Sigmoid colon (tissue), 6 donors: ENCODE measurements at regions not wholly inside any gene's neighbourhood (a gene's known extent, or its start where the extent isn't known, plus 50 kb on each side); places are given as distances from the start of the nearest gene placed in this dataset.

ENCODE experiments used
- DNase-seq: peaks from one replicate; pipeline ENCODE4 v3.0.0-alpha.2; 2019
- H3K27ac ChIP-seq, 4 donors: fragments of 200-600 bp; sonication (generic); one replicate each; pipeline ENCODE4 v1.5.1; 2016 to 2019; ENCODE audit warnings: mild to moderate bottlenecking in 1 of 4
- H3K27me3 ChIP-seq, 3 donors: fragments of 200-600 bp; sonication (generic); one replicate each; pipeline ENCODE4 v1.5.1; 2019; ENCODE audit warnings: mild to moderate bottlenecking in 1 of 3
- H3K36me3 ChIP-seq, 4 donors: fragments of 200-600 bp; sonication (generic); one replicate each; pipeline ENCODE4 v1.5.1; 2016 to 2019
- H3K4me1 ChIP-seq, 4 donors: fragments of 200-600 bp; sonication (generic); one replicate each; pipeline ENCODE4 v1.5.1; 2017 to 2019
- H3K4me3 ChIP-seq, 4 donors: fragments of 200-600 bp; sonication (generic); one replicate each; pipeline ENCODE4 v1.5.1; 2017 to 2019; ENCODE audit warnings: mild to moderate bottlenecking in 2 of 4, moderate library complexity in 1 of 4
- H3K9me3 ChIP-seq, 4 donors: fragments of 200-600 bp in 3 of 4; sonication (generic) in 3 of 4; one replicate each; pipeline versions ENCODE4 v1.5.1 to v1.6.1; 2013 to 2019
- CTCF ChIP-seq, 4 experiments: fragments of 450-650 bp in 3 of 4; fragments of 200-600 bp in 1 of 4; IDR thresholded peaks; one replicate each; pipeline ENCODE4 v1.5.1; 2016 to 2019; ENCODE audit warnings: antibody characterized with exemption in 4 of 4, mild to moderate bottlenecking in 3 of 4, moderate library complexity in 2 of 4
- EP300 ChIP-seq, 4 donors: sonication (generic); formaldehyde crosslinking; IDR thresholded peaks; one replicate each; pipeline ENCODE4 v1.6.1; 2017; ENCODE audit warnings: antibody characterized with exemption in 4 of 4
- POLR2A ChIP-seq, 2 donors: fragments of 450-650 bp; IDR thresholded peaks; one replicate each; pipeline ENCODE4 v1.6.1; 2016; ENCODE audit warnings: antibody characterized with exemption in 2 of 2, mild to moderate bottlenecking in 2 of 2, moderate library complexity in 2 of 2
- POLR2AphosphoS5 ChIP-seq, 4 donors: sonication (generic); formaldehyde crosslinking; IDR thresholded peaks; one replicate each; pipeline ENCODE4 v1.6.1; 2017; ENCODE audit warnings: antibody characterized with exemption in 4 of 4
- WGBS, 2 donors: extraction: QIAGEN DNeasy Blood & Tissue Kit; methylation state at CpG; one replicate each; pipeline ENCODE4 v1.1.7; 2013; 5-methylcytosine and 5-hydroxymethylcytosine counted together
- intact Hi-C: fragments of 100-400 bp; cut with DNase I; formaldehyde crosslinking; loops from one replicate; pipeline ENCODE4 v1.15.1; 2023
- donor health status: healthy with polysubstance abuse.
- donor health status: healthy.

- Histone ChIP-seq H3K27ac (no peak overlapping the region), H3K4me1 (peaks cover 0 to 4% (median 0%) of the 10 kb centered on the region in 4 donors), H3K36me3 (no peaks in the 10 kb centered on the region), H3K27me3 (no peaks in the 10 kb centered on the region), H3K9me3 (no peaks in the 10 kb centered on the region), H3K4me3 (no peak overlapping the region)
- intact Hi-C loops: no loop called here
- WGBS, 2 donors: 88 to 94% methylated on average over 11 of the region's 11 CpGs
- no peak for DNase-seq
- TF ChIP-seq EP300 (IDR thresholded peaks at IDR 0.05): no peak
- TF ChIP-seq POLR2A (IDR thresholded peaks at IDR 0.05): no peak
- TF ChIP-seq POLR2AphosphoS5 (IDR thresholded peaks at IDR 0.05): no peak
These were observed 691.0 kb upstream of the HS6ST1 start for GRCh38 chr2:129009555-129010146.

- no peak overlapping the region for H3K27ac ChIP-seq
- H3K4me1 ChIP-seq: peaks cover 0 to 4% (median 0%) of the 10 kb centered on the region in 4 donors
- no peaks in the 10 kb centered on the region for H3K9me3 ChIP-seq
- no peak for TF ChIP-seq CTCF (IDR thresholded peaks at IDR 0.05)
- no peak for TF ChIP-seq POLR2AphosphoS5 (IDR thresholded peaks at IDR 0.05)
- TF ChIP-seq EP300 (IDR thresholded peaks at IDR 0.05): no peak
- no peak for TF ChIP-seq POLR2A (IDR thresholded peaks at IDR 0.05)
- H3K27me3 ChIP-seq: no peaks in the 10 kb centered on the region
- WGBS, 2 donors: 86 to 88% methylated on average over 5 of the region's 5 CpGs
- H3K36me3 ChIP-seq: no peaks in the 10 kb centered on the region
- intact Hi-C loops: no loop called here
- no peak for DNase-seq
- H3K4me3 ChIP-seq: no peak overlapping the region
These were observed 691.6 kb upstream of the HS6ST1 start for GRCh38 chr2:129010262-129010661.

- Histone ChIP-seq H3K4me3 (no peak overlapping the region), H3K9me3 (no peaks in the 10 kb centered on the region), H3K27me3 (no peaks in the 10 kb centered on the region), H3K4me1 (no peaks in the 10 kb centered on the region), H3K36me3 (no peaks in the 10 kb centered on the region), H3K27ac (no peak overlapping the region)
- intact Hi-C loops: no loop called here
- DNase-seq: no peak
- WGBS, 2 donors: 73 to 74% methylated on average over 9 of the region's 9 CpGs
- TF ChIP-seq POLR2A (IDR thresholded peaks at IDR 0.05) (no peak), POLR2AphosphoS5 (IDR thresholded peaks at IDR 0.05) (no peak), EP300 (IDR thresholded peaks at IDR 0.05) (no peak), CTCF (IDR thresholded peaks at IDR 0.05) (no peak)
These were observed 692.9 kb upstream of the HS6ST1 start for GRCh38 chr2:129011466-129012061.

- Histone ChIP-seq H3K36me3 (no peaks in the 10 kb centered on the region), H3K27ac (no peak overlapping the region), H3K4me3 (no peak overlapping the region), H3K9me3 (no peaks in the 10 kb centered on the region), H3K4me1 (no peaks in the 10 kb centered on the region), H3K27me3 (no peaks in the 10 kb centered on the region)
- DNase-seq: no peak
- intact Hi-C loops: no loop called here
- 66 to 86% methylated on average over 2 of the region's 2 CpGs for WGBS, 2 donors
- TF ChIP-seq POLR2AphosphoS5 (IDR thresholded peaks at IDR 0.05) (no peak), POLR2A (IDR thresholded peaks at IDR 0.05) (no peak), EP300 (IDR thresholded peaks at IDR 0.05) (no peak)
These were observed 695.8 kb upstream of the HS6ST1 start for GRCh38 chr2:129014432-129014831.

GRCh38 chr2:129015397-129016285, 697.0 kb upstream of the HS6ST1 start:
- intact Hi-C loops: no loop called here
- no peak for DNase-seq

More at GRCh38 chr2:129015397-129016285, 697.0 kb upstream of the HS6ST1 start:
- H3K27ac ChIP-seq: no peak overlapping the region
- H3K27me3 ChIP-seq: no peaks in the 10 kb centered on the region
- no peak for TF ChIP-seq POLR2A (IDR thresholded peaks at IDR 0.05)
- no peak for TF ChIP-seq EP300 (IDR thresholded peaks at IDR 0.05)
- no peak for TF ChIP-seq POLR2AphosphoS5 (IDR thresholded peaks at IDR 0.05)
- no peak for TF ChIP-seq CTCF (IDR thresholded peaks at IDR 0.05)
- H3K9me3 ChIP-seq: no peaks in the 10 kb centered on the region
- 83 to 85% methylated on average over 9 of the region's 9 CpGs for WGBS, 2 donors
- no peaks in the 10 kb centered on the region for H3K4me1 ChIP-seq
- H3K4me3 ChIP-seq: no peak overlapping the region
- H3K36me3 ChIP-seq: no peaks in the 10 kb centered on the region
